C4-2B (cell line): ENCODE measurements at regions not wholly inside any gene's neighbourhood (a gene's known extent, or its start where the extent isn't known, plus 50 kb on each side); places are given as distances from the start of the nearest gene placed in this dataset.

ENCODE experiments used
- H3K27ac ChIP-seq: fragments of 450-650 bp; 2 replicates; pipeline ENCODE4 v1.5.1; 2017
- CTCF ChIP-seq: fragments of 450-650 bp; conservative IDR thresholded peaks from 2 replicates; pipeline ENCODE4 v1.5.1; 2017; ENCODE audit warnings: mild to moderate bottlenecking
- ZFX ChIP-seq: fragments of 450-650 bp; IDR thresholded peaks from 2 replicates; pipeline ENCODE4 v1.6.1; 2017

GRCh38 chr16:14321542-14321941, 250.4 kb downstream of the MRTFB start:
- TF ChIP-seq CTCF (no peak), ZFX (no peak)
- H3K27ac ChIP-seq: no peak overlapping the region

GRCh38 chr16:14320406-14320805, 249.3 kb downstream of the MRTFB start:
- TF ChIP-seq CTCF: no peak
- no peak for TF ChIP-seq ZFX
- H3K27ac ChIP-seq: no peak overlapping the region
